ENCODE measurements at regions not wholly inside any gene's neighbourhood (a gene's known extent, or its start where the extent isn't known, plus 50 kb on each side); places are given as distances from the start of the nearest gene placed in this dataset.
"Not testable (repeated sequence)": the region's sequence is repeated elsewhere in the genome, so short reads cannot be mapped to it uniquely, and the experiment has no call there.

- Histone ChIP-seq H3K4me1 (ENCODE audit: control insufficient read depth, extremely low read depth, insufficient read depth, low read length) (no peaks in the 10 kb centered on the region), H3K9me3 (ENCODE audit: control insufficient read depth, low read depth, low read length) (no peaks in the 10 kb centered on the region), H3K79me2 (ENCODE audit: control insufficient read depth, insufficient read depth, low read length) (no peaks in the 10 kb centered on the region), H3K27ac (ENCODE audit: control insufficient read depth, insufficient read depth, low read length) (no peak overlapping the region), H3K9me1 (ENCODE audit: control insufficient read depth, extremely low read depth, insufficient read depth, low read length) (no peaks in the 10 kb centered on the region), H3K36me3 (ENCODE audit: control insufficient read depth in 2 of 2, extremely low read depth in 1 of 2, insufficient read depth in 2 of 2, low read length in 2 of 2) (no peaks in the 10 kb centered on the region), H3K9ac (ENCODE audit: control insufficient read depth, extremely low read depth, insufficient read depth, low read length) (no peak overlapping the region), H3K4me2 (ENCODE audit: control insufficient read depth, extremely low read depth, insufficient read depth, low read depth, low read length) (no peak overlapping the region), H4K20me1 (ENCODE audit: control insufficient read depth, extremely low read depth, insufficient read depth, low read length) (no peaks in the 10 kb centered on the region), H3K4me3 (ENCODE audit: control insufficient read depth in 2 of 3, extremely low read depth in 1 of 3, insufficient read depth in 2 of 3, low read depth in 1 of 3, low read length in 3 of 3) (no peak overlapping the region), H3K27me3 (ENCODE audit: control insufficient read depth, extremely low read depth, insufficient read depth, low read length) (no peaks in the 10 kb centered on the region), H2AFZ (ENCODE audit: control insufficient read depth, low read length) (no peak overlapping the region)
- TF ChIP-seq EZH2 (IDR thresholded peaks at IDR 0.05; ENCODE audit: low read length): no peak
- dilution Hi-C loops (cut with MboI; ENCODE audit: extremely low pct_ligation_motif_present, low sequenced_read_pairs): no loop called here
- DNase-seq (ENCODE audit: low read depth, low spot score) (no peak), FAIRE-seq (no peak)
Observed at GRCh38 chr5:117615226-117615625, 1040.6 kb upstream of the SEMA6A start.

GRCh38 chr5:117614408-117614807 lies 1039.8 kb upstream of the SEMA6A start:
- no peaks in the 10 kb centered on the region for H3K4me1 ChIP-seq (ENCODE audit: control insufficient read depth, extremely low read depth, insufficient read depth, low read length)
- no peak overlapping the region for H3K4me2 ChIP-seq (ENCODE audit: control insufficient read depth, extremely low read depth, insufficient read depth, low read depth, low read length)
- no peak overlapping the region for H3K27ac ChIP-seq (ENCODE audit: control insufficient read depth, insufficient read depth, low read length)
- dilution Hi-C loops (cut with MboI; ENCODE audit: extremely low pct_ligation_motif_present, low sequenced_read_pairs): no loop called here
- H3K9me3 ChIP-seq (ENCODE audit: control insufficient read depth, low read depth, low read length): no peaks in the 10 kb centered on the region
- no peak overlapping the region for H2AFZ ChIP-seq (ENCODE audit: control insufficient read depth, low read length)
- no peak overlapping the region for H3K4me3 ChIP-seq (ENCODE audit: control insufficient read depth in 2 of 3, extremely low read depth in 1 of 3, insufficient read depth in 2 of 3, low read depth in 1 of 3, low read length in 3 of 3)
- DNase-seq (ENCODE audit: low read depth, low spot score) (no peak), FAIRE-seq (no peak)
- H3K9me1 ChIP-seq (ENCODE audit: control insufficient read depth, extremely low read depth, insufficient read depth, low read length): no peaks in the 10 kb centered on the region
- no peaks in the 10 kb centered on the region for H4K20me1 ChIP-seq (ENCODE audit: control insufficient read depth, extremely low read depth, insufficient read depth, low read length)
- no peaks in the 10 kb centered on the region for H3K36me3 ChIP-seq (ENCODE audit: control insufficient read depth in 2 of 2, extremely low read depth in 1 of 2, insufficient read depth in 2 of 2, low read length in 2 of 2)
- TF ChIP-seq CTCF (optimal IDR thresholded peaks at IDR 0.05 in 1 of 3, IDR thresholded peaks at IDR 0.05 in 1 of 3, conservative IDR thresholded peaks at IDR 0.05 in 1 of 3; ENCODE audit: extremely low read depth in 1 of 3, insufficient read depth in 2 of 3, low read length in 3 of 3): no peak
- no peak for TF ChIP-seq EZH2 (IDR thresholded peaks at IDR 0.05; ENCODE audit: low read length)
- no peaks in the 10 kb centered on the region for H3K27me3 ChIP-seq (ENCODE audit: control insufficient read depth, extremely low read depth, insufficient read depth, low read length)
- no peaks in the 10 kb centered on the region for H3K79me2 ChIP-seq (ENCODE audit: control insufficient read depth, insufficient read depth, low read length)
- H3K9ac ChIP-seq (ENCODE audit: control insufficient read depth, extremely low read depth, insufficient read depth, low read length): no peak overlapping the region

GRCh38 chr5:117604845-117605244 lies 1030.2 kb upstream of the SEMA6A start:
- no peak for FAIRE-seq
- no peaks in the 10 kb centered on the region for H3K9me1 ChIP-seq (ENCODE audit: control insufficient read depth, extremely low read depth, insufficient read depth, low read length)
- dilution Hi-C loops (cut with MboI; ENCODE audit: extremely low pct_ligation_motif_present, low sequenced_read_pairs): no loop called here
- no peaks in the 10 kb centered on the region for H3K27me3 ChIP-seq (ENCODE audit: control insufficient read depth, extremely low read depth, insufficient read depth, low read length)
- no peaks in the 10 kb centered on the region for H3K9me3 ChIP-seq (ENCODE audit: control insufficient read depth, low read depth, low read length)
- no peak overlapping the region for H3K27ac ChIP-seq (ENCODE audit: control insufficient read depth, insufficient read depth, low read length)
- no peak overlapping the region for H2AFZ ChIP-seq (ENCODE audit: control insufficient read depth, low read length)
- H3K36me3 ChIP-seq (ENCODE audit: control insufficient read depth in 2 of 2, extremely low read depth in 1 of 2, insufficient read depth in 2 of 2, low read length in 2 of 2): no peaks in the 10 kb centered on the region
- H3K9ac ChIP-seq (ENCODE audit: control insufficient read depth, extremely low read depth, insufficient read depth, low read length): no peak overlapping the region
- no peak overlapping the region for H3K4me2 ChIP-seq (ENCODE audit: control insufficient read depth, extremely low read depth, insufficient read depth, low read depth, low read length)
- no peaks in the 10 kb centered on the region for H4K20me1 ChIP-seq (ENCODE audit: control insufficient read depth, extremely low read depth, insufficient read depth, low read length)
- no peak overlapping the region for H3K4me3 ChIP-seq (ENCODE audit: control insufficient read depth in 2 of 3, extremely low read depth in 1 of 3, insufficient read depth in 2 of 3, low read depth in 1 of 3, low read length in 3 of 3)
- TF ChIP-seq EZH2 (IDR thresholded peaks at IDR 0.05; ENCODE audit: low read length) (no peak), CTCF (optimal IDR thresholded peaks at IDR 0.05 in 1 of 3, IDR thresholded peaks at IDR 0.05 in 1 of 3, conservative IDR thresholded peaks at IDR 0.05 in 1 of 3; ENCODE audit: extremely low read depth in 1 of 3, insufficient read depth in 2 of 3, low read length in 3 of 3) (no peak)
- H3K79me2 ChIP-seq (ENCODE audit: control insufficient read depth, insufficient read depth, low read length): no peaks in the 10 kb centered on the region
- no peaks in the 10 kb centered on the region for H3K4me1 ChIP-seq (ENCODE audit: control insufficient read depth, extremely low read depth, insufficient read depth, low read length)
- DNase-seq (ENCODE audit: low read depth, low spot score): no peak

- H4K20me1 ChIP-seq (ENCODE audit: control insufficient read depth, extremely low read depth, insufficient read depth, low read length); H3K9me1 ChIP-seq (ENCODE audit: control insufficient read depth, extremely low read depth, insufficient read depth, low read length); H3K4me1 ChIP-seq (ENCODE audit: control insufficient read depth, extremely low read depth, insufficient read depth, low read length); DNase-seq (ENCODE audit: low read depth, low spot score); H3K9ac ChIP-seq (ENCODE audit: control insufficient read depth, extremely low read depth, insufficient read depth, low read length); H3K4me2 ChIP-seq (ENCODE audit: control insufficient read depth, extremely low read depth, insufficient read depth, low read depth, low read length); H3K4me3 ChIP-seq (ENCODE audit: control insufficient read depth in 2 of 3, extremely low read depth in 1 of 3, insufficient read depth in 2 of 3, low read depth in 1 of 3, low read length in 3 of 3); H2AFZ ChIP-seq (ENCODE audit: control insufficient read depth, low read length); H3K27ac ChIP-seq (ENCODE audit: control insufficient read depth, insufficient read depth, low read length); H3K36me3 ChIP-seq (ENCODE audit: control insufficient read depth in 2 of 2, extremely low read depth in 1 of 2, insufficient read depth in 2 of 2, low read length in 2 of 2); FAIRE-seq; H3K27me3 ChIP-seq (ENCODE audit: control insufficient read depth, extremely low read depth, insufficient read depth, low read length); dilution Hi-C loops (cut with MboI; ENCODE audit: extremely low pct_ligation_motif_present, low sequenced_read_pairs); H3K9me3 ChIP-seq (ENCODE audit: control insufficient read depth, low read depth, low read length); H3K79me2 ChIP-seq (ENCODE audit: control insufficient read depth, insufficient read depth, low read length): not testable (repeated sequence)
Observed at GRCh38 chr5:117599811-117600210, 1025.2 kb upstream of the SEMA6A start.

All from keratinocyte (primary cell).